ENCODE measurements at regions not wholly inside any gene's neighbourhood (a gene's known extent, or its start where the extent isn't known, plus 50 kb on each side); places are given as distances from the start of the nearest gene placed in this dataset.

GRCh38 chr1:230510496-230510895, 84.4 kb upstream of the PGBD5 start:
- DNase-seq = no peak

- DNase-seq = no peak
Observed at GRCh38 chr1:230509281-230509977, 83.3 kb upstream of the PGBD5 start.

GRCh38 chr1:230507666-230508402, 81.7 kb upstream of the PGBD5 start:
- no peak for DNase-seq

- no peak for DNase-seq
Observed at GRCh38 chr1:230507236-230507635, 81.1 kb upstream of the PGBD5 start.

- DNase-seq = no peak
Observed at GRCh38 chr1:230506451-230506850, 80.3 kb upstream of the PGBD5 start.

GRCh38 chr1:230504310-230504709, 78.2 kb upstream of the PGBD5 start:
- no peak for DNase-seq

- DNase-seq = no peak
Observed at GRCh38 chr1:230503726-230504125, 77.6 kb upstream of the PGBD5 start.

- no peak for DNase-seq
Observed at GRCh38 chr1:230502996-230503395, 76.9 kb upstream of the PGBD5 start.

GRCh38 chr1:230502306-230502705, 76.2 kb upstream of the PGBD5 start:
- no peak for DNase-seq

- DNase-seq = no peak
Observed at GRCh38 chr1:230501849-230502248, 75.7 kb upstream of the PGBD5 start.

- DNase-seq = no peak
Observed at GRCh38 chr1:230501242-230501641, 75.1 kb upstream of the PGBD5 start.

GRCh38 chr1:230500063-230500462, 73.9 kb upstream of the PGBD5 start:
- no peak for DNase-seq

- DNase-seq = no peak
Observed at GRCh38 chr1:230499496-230499895, 73.4 kb upstream of the PGBD5 start.

GRCh38 chr1:230498704-230499103, 72.6 kb upstream of the PGBD5 start:
- no peak for DNase-seq

- DNase-seq = no peak
Observed at GRCh38 chr1:230496451-230496850, 70.3 kb upstream of the PGBD5 start.

GRCh38 chr1:230495891-230496385, 69.8 kb upstream of the PGBD5 start:
- DNase-seq = no peak

- DNase-seq = no peak
Observed at GRCh38 chr1:230495076-230495475, 68.9 kb upstream of the PGBD5 start.

GRCh38 chr1:230494514-230494913, 68.4 kb upstream of the PGBD5 start:
- no peak for DNase-seq

- no peak for DNase-seq
Observed at GRCh38 chr1:230494026-230494425, 67.9 kb upstream of the PGBD5 start.

GRCh38 chr1:230493264-230493663, 67.1 kb upstream of the PGBD5 start:
- no peak for DNase-seq

- DNase-seq = no peak
Observed at GRCh38 chr1:230490436-230490835, 64.3 kb upstream of the PGBD5 start.

GRCh38 chr1:230487773-230488428, 61.8 kb upstream of the PGBD5 start:
- no peak for DNase-seq

GRCh38 chr1:230476622-230477003, 50.5 kb upstream of the PGBD5 start:
- no peak for DNase-seq

All from CD4-positive, alpha-beta T cell treated with Interleukin-4 for 4 hours (primary cell).